Lower lobe of right lung (tissue), 2 donors: ENCODE measurements at regions not wholly inside any gene's neighbourhood (a gene's known extent, or its start where the extent isn't known, plus 50 kb on each side); places are given as distances from the start of the nearest gene placed in this dataset.

Experiments used
- ATAC-seq, 2 donors: fragments of 200-7000 bp; cut with Tn5 transposase; one replicate each; pipeline ENCODE4 v1.9.1; 2020 to 2022; ENCODE audit warnings: mild to moderate bottlenecking in 2 of 2, moderate library complexity in 2 of 2
- DNase-seq: peaks from one replicate; pipeline ENCODE4 v3.0.0-alpha.2; 2020
- H3K27ac ChIP-seq: fragments of 200-600 bp; one replicate; pipeline ENCODE4 v1.8.0; 2022
- H3K27me3 ChIP-seq: fragments of 200-600 bp; one replicate; pipeline ENCODE4 v1.8.0; 2022; ENCODE audit warnings: low read depth
- H3K36me3 ChIP-seq: fragments of 200-600 bp; one replicate; pipeline ENCODE4 v1.8.0; 2022; ENCODE audit warnings: mild to moderate bottlenecking
- H3K4me1 ChIP-seq: fragments of 200-600 bp; one replicate; pipeline ENCODE4 v1.8.0; 2022
- H3K4me3 ChIP-seq: fragments of 200-600 bp; one replicate; pipeline ENCODE4 v1.8.0; 2022; ENCODE audit warnings: mild to moderate bottlenecking
- H3K9me3 ChIP-seq: fragments of 200-600 bp; one replicate; pipeline ENCODE4 v1.8.0; 2022
- intact Hi-C: fragments of 100-400 bp; cut with DNase I; formaldehyde crosslinking; loops from one replicate; pipeline ENCODE4 v1.11.0; 2022
- TF ChIP-seq, protein P1 (sequence below): fragments of 200-600 bp; IDR thresholded peaks from one replicate; pipeline ENCODE4 v1.8.0; 2022; ENCODE audit warnings: antibody characterized with exemption, mild to moderate bottlenecking
- donor health status: DM: no; HTN: yes; CAD: no; lungs with severe emphysema.

- intact Hi-C loops, result no loop called here
- Histone ChIP-seq H3K4me1 (no peaks in the 10 kb centered on the region), H3K36me3 (no peaks in the 10 kb centered on the region), H3K9me3 (no peaks in the 10 kb centered on the region), H3K4me3 (no peak overlapping the region), H3K27ac (no peak overlapping the region), H3K27me3 (no peaks in the 10 kb centered on the region)
- ATAC-seq, result no peak
- TF ChIP-seq, protein P1, sequence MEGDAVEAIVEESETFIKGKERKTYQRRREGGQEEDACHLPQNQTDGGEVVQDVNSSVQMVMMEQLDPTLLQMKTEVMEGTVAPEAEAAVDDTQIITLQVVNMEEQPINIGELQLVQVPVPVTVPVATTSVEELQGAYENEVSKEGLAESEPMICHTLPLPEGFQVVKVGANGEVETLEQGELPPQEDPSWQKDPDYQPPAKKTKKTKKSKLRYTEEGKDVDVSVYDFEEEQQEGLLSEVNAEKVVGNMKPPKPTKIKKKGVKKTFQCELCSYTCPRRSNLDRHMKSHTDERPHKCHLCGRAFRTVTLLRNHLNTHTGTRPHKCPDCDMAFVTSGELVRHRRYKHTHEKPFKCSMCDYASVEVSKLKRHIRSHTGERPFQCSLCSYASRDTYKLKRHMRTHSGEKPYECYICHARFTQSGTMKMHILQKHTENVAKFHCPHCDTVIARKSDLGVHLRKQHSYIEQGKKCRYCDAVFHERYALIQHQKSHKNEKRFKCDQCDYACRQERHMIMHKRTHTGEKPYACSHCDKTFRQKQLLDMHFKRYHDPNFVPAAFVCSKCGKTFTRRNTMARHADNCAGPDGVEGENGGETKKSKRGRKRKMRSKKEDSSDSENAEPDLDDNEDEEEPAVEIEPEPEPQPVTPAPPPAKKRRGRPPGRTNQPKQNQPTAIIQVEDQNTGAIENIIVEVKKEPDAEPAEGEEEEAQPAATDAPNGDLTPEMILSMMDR, result no peak
- DNase-seq, result no peak
Measured at GRCh38 chr16:6252541-6252940, 1080.1 kb upstream of the RBFOX1 start.

- no peaks in the 10 kb centered on the region for H3K9me3 ChIP-seq
- no peak for ATAC-seq
- intact Hi-C loops, result no loop called here
Measured at GRCh38 chr16:6250511-6250910, 1082.1 kb upstream of the RBFOX1 start.

GRCh38 chr16:6249863-6250262, 1082.8 kb upstream of the RBFOX1 start:
- no peaks in the 10 kb centered on the region for H3K4me1 ChIP-seq
- H3K27ac ChIP-seq, result no peak overlapping the region
- no peaks in the 10 kb centered on the region for H3K9me3 ChIP-seq
- no peak for DNase-seq
- H3K4me3 ChIP-seq, result no peak overlapping the region
- no peaks in the 10 kb centered on the region for H3K36me3 ChIP-seq
- ATAC-seq, result no peak
- intact Hi-C loops, result no loop called here
- TF ChIP-seq, protein P1, result no peak
- H3K27me3 ChIP-seq, result no peaks in the 10 kb centered on the region

More at GRCh38 chr16:6250511-6250910, 1082.1 kb upstream of the RBFOX1 start:
- no peak overlapping the region for H3K27ac ChIP-seq
- no peaks in the 10 kb centered on the region for H3K27me3 ChIP-seq
- no peaks in the 10 kb centered on the region for H3K36me3 ChIP-seq
- no peak overlapping the region for H3K4me3 ChIP-seq
- TF ChIP-seq, protein P1, result no peak
- H3K4me1 ChIP-seq, result no peaks in the 10 kb centered on the region
- no peak for DNase-seq

DNA sequence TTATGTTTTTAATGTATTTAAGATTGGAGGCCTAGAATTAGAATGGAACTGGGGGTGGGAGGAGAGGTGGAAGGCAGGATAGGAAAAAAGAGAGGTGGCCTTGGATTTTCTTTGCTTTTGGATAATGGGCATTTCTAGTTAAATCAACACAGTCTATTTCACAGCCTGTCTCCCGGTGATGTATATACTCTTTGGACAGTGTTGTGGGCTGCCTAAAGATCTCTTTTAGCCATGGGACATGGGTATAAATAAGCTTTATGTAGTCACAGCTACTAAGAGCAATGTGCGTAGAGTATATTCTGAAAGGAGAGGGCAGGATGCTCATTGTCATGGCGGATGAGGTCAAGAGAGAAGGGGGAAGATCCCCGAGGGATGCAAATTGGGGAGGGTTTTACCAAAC, 1084.4 kb upstream of the RBFOX1 start:
- H3K36me3 ChIP-seq, result no peaks in the 10 kb centered on the region
- H3K4me3 ChIP-seq, result no peak overlapping the region
- no peak overlapping the region for H3K27ac ChIP-seq
- H3K27me3 ChIP-seq, result no peaks in the 10 kb centered on the region
- TF ChIP-seq, protein P1, result no peak
- ATAC-seq, result no peak
- intact Hi-C loops, result no loop called here
- no peaks in the 10 kb centered on the region for H3K4me1 ChIP-seq
- no peak for DNase-seq
- no peaks in the 10 kb centered on the region for H3K9me3 ChIP-seq

DNA sequence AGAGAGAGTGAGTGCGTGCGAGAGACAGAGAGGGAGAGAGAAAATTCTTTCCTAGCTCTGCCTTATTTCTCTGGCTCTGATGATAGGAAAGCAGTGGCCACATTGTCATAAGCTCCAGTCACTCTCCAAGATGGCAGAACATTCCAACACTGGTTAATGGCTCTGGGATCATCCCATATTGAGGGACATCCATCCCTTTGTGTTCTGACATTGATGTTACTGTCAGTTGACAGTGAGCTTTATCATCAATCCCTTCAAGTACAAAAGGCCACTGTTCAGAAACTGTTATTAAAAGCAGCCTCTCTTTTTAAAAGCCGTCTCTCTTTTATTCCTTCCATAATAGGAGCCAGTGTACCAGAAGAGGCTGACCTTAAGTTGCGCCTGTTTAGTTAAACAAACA, 1084.9 kb upstream of the RBFOX1 start:
- Histone ChIP-seq H3K27me3 (no peaks in the 10 kb centered on the region), H3K4me3 (no peak overlapping the region), H3K4me1 (no peaks in the 10 kb centered on the region), H3K9me3 (no peaks in the 10 kb centered on the region), H3K36me3 (no peaks in the 10 kb centered on the region), H3K27ac (no peak overlapping the region)
- no peak for DNase-seq
- no peak for ATAC-seq
- intact Hi-C loops, result no loop called here
- TF ChIP-seq, protein P1, result no peak

GRCh38 chr16:6247150-6247549, 1085.5 kb upstream of the RBFOX1 start:
- DNase-seq, result no peak
- Histone ChIP-seq H3K36me3 (no peaks in the 10 kb centered on the region), H3K9me3 (no peaks in the 10 kb centered on the region), H3K27me3 (no peaks in the 10 kb centered on the region), H3K4me3 (no peak overlapping the region), H3K27ac (no peak overlapping the region), H3K4me1 (no peaks in the 10 kb centered on the region)
- TF ChIP-seq, protein P1, result no peak
- intact Hi-C loops, result no loop called here
- ATAC-seq, result no peak
